HG03521 (cell line): ENCODE measurements at regions not wholly inside any gene's neighbourhood (a gene's known extent, or its start where the extent isn't known, plus 50 kb on each side); places are given as distances from the start of the nearest gene placed in this dataset.
"Not testable (repeated sequence)": the region's sequence is repeated elsewhere in the genome, so short reads cannot be mapped to it uniquely, and the experiment has no call there.

Source experiments
- ATAC-seq: cut with Tn5 transposase; IDR thresholded peaks from one replicate; pipeline ENCODE4 v1.9.1; 2021; ENCODE audit warnings: mild to moderate bottlenecking, moderate library complexity; ENCODE audit not compliant: unreplicated experiment

DNA sequence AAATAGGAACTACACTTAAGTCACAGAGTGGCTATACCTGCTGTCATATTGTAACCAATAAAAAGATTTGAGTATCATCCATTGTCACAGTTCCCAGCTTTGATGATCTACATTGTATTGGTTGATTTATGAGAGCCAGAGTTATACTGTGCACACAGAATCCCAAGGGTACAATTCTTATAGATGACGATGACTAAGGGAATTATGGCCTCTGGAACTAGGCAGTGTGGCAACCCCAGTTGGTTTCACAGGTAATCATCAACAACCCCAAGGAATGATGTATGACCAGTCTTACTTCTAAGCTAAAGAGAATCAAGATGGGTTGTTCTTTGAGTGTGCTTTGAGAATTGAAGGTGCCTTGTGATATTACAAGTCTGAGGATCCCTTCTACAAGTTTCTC lies 217.3 kb downstream of the ETAA1 start:
- ATAC-seq: no peak

DNA sequence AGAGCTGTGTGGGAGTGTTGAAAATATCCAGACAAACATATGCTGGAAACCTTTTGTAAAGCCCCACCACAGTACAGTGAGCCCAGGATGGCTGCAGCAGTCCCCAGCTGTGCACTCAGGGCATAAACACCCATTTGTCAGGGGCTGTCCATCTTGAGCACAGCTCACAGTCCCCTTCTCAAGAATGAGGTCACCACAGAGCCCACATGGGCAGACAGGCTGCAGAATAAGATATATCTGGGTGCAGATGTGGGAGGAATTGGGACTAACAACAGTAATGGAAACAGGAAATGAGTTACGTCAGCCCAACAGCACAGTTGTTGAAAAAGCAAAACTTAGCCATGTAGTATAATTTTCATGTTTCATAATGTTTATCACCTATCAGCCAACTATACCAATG lies 219.6 kb downstream of the ETAA1 start:
- ATAC-seq: no peak

DNA sequence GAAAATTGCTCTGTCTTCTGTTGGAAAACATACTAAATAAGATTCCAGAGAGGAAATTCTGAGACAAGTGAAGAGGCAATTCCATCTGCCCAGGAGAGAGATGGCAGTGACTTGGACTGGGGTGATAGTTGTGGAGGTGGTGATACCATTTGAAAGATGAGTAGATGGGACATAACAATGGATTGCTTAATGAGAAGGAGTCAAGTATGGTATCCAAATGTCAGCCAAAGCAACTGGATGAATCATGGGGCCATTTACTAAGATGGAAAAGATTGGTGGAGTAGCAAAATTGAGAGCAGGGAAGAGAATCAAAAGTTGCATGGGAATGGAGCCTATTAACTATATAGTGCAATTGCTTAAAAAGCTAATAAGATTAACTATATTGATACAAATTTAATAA lies 222.1 kb downstream of the ETAA1 start:
- no peak for ATAC-seq

DNA sequence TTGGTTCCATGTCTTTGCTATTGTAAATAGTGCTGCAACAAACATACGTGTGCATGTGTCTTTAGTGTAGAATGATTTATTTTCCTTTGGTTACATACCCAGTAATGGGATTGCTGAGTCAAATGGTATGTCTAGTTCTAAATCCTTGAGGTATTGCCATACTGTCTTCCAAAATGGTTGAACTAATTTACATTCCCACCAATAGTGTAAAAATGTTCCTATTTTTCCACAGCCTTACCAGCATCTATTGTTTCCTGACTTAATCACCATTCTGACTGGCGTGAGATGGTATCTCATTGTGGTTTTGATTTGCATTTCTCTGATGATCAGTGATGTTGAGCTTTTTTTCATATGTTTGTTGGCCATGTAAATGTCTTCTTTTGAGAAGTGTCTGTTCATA lies 226.6 kb downstream of the ETAA1 start:
- ATAC-seq: not testable (repeated sequence)

GRCh38 chr2:67625178-67625577 lies 228.0 kb downstream of the ETAA1 start:
- no peak for ATAC-seq

DNA sequence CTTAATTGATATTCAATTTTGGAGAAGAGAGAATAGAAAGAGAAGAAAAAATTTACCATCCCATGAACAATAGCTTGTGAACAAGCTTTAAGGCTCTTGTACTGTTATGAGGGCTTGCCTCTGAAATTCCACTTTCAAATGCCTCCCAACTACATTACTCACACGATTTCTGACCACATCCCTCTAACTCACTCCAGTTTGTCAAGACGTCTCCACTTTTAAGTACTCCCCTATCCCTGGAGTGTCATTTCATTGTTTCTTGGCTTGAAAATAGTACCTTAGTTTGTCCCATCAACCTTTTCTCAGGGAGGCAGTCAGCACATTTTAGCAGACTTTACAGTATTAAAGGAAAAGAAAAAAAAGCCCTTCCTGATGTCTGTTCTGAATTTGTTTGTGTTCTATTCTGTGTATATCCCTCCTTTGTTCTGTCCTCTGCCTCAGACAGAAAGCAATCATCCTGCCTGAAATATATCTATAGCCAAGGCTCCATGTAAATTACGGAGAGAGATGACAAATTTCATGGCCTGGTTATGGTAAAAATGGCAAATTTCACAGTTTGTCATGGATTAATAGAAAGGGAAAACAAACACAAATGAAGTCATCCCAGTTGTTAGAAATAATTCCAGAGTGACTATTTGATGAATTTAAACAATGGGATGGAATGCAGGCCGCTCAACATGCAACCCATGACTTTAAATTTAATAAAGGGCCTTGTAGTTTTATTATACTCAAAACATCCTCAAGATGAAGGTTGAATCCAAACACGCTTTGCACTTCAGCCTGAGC lies 228.8 kb downstream of the ETAA1 start:
- no peak for ATAC-seq

DNA sequence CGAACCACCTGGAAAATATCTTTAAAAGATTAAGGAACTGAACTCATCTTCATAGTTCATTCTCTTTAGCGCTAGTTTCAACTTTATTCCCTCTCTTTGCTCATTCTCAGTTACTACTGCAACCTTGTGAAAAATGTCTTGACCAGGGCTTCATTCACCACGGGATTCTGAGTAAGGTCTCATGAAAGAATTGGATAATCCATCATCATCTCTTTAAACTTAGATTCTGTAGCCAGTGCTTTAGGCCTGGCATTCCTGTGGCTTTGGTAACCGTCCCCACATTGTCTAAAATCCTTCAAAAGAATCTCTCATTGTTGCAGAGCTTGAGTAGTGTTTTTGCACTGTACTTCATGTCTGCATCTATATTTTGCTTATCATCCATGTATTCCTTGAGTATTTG lies 229.5 kb downstream of the ETAA1 start:
- ATAC-seq: no peak

DNA sequence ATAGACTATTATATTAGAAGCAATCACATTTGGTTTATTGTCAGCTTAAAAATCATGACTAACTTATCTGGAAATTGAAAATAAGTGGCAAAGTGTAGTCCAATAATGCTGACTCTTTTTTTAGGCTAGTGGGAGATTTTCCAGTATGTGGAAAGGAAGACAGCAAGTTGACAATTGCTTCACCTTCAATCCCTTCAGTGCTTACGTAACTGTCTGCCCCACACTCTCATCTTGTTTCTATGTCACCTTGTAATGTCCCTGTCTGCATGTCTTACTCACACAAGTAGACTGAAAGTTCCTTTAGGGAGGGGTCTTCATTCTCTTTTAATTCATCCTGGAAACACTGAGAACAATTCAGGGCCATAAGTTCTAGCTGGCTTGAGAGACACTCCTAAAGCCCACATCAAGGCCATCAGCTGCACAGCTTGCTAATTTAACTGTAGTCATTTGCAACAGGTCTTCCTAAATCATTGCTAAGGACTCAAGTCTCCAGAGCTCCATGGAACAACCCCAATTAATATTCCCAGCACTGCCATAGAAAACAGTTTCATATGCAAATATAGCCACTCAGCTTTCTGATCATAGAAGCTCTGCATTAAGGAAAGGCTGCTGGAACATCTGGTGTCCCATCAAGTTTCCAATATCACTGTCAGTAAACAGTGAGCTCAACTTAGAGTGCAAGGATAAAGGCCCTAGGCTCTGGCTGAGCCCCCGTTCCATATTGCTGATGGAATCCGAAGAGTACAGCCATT lies 230.5 kb downstream of the ETAA1 start:
- ATAC-seq: no peak

GRCh38 chr2:67628892-67629291 lies 231.8 kb downstream of the ETAA1 start:
- no peak for ATAC-seq

DNA sequence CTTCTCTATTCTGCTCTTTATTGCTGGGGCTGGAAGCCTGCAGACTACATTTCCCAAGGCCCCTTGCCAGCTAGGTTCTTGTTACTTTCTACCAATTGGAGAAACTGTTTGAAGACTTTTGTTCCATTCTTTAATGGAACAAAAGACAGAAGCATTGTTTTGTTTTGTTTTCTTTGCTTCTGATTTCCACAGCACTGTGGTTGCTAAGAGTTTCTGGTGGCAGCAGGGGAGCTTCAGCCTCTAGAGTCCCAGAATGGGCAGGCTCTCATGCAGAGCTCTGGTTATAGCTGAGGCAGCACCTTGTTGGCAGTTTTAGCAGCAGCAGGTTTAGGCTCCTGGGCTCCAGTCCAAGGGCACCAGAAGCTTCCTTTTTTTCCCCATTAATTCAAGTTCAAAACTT lies 234.3 kb downstream of the ETAA1 start:
- no peak for ATAC-seq

DNA sequence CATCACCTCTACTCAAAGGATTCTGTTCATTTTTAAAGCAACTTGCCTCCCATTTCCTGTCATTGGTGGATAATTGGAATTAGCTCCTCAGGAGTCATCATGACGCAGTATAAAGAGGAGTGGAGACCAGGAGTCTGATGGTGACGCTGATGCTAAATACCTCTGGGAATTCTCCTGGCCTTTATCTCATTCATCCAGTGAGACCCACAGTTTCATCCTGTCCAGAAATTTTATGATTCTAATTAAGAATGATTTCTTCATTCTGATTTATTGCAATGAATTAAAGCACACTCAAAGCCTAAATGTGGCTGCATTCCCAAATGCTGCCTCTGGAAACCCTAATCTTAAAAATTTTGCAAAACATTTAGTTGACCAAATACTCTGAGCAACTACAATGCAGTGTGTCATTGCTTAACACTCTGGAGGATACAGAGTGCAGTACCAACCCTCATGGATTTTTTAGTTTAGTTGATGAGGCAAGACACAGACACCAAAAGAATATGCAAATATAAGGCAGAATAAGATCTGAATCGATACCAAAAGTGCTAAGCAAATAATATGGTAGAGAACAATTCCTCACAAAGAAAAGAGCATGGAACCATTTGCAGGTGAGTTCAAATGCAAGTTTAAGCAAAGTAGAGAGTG lies 236.2 kb downstream of the ETAA1 start:
- ATAC-seq: no peak

GRCh38 chr2:67638146-67638545 lies 241.0 kb downstream of the ETAA1 start:
- ATAC-seq: no peak

- no peak for ATAC-seq
These were observed 244.3 kb downstream of the ETAA1 start for GRCh38 chr2:67641312-67642045.

- ATAC-seq: no peak
These were observed 244.9 kb downstream of the ETAA1 start for GRCh38 chr2:67642046-67642382.

DNA sequence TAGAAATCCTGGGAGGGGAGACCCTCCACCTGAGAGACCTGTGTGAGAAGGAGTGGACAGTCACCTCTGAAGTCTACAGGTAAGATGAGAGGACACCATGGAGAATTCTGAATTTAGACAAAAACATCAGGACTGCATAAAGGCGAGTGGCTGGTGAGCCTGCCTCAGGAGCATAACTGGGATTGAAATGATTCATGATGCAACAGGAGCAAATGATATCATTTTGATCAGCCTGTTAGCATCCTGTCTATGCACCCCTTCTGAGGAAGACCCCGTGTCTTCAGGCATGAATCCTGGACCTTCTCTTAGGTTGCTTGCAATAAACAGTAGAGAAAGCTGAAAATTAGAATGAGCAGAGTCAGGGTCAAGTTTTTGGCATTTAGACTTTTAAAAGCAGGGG lies 245.8 kb downstream of the ETAA1 start:
- ATAC-seq: no peak

DNA sequence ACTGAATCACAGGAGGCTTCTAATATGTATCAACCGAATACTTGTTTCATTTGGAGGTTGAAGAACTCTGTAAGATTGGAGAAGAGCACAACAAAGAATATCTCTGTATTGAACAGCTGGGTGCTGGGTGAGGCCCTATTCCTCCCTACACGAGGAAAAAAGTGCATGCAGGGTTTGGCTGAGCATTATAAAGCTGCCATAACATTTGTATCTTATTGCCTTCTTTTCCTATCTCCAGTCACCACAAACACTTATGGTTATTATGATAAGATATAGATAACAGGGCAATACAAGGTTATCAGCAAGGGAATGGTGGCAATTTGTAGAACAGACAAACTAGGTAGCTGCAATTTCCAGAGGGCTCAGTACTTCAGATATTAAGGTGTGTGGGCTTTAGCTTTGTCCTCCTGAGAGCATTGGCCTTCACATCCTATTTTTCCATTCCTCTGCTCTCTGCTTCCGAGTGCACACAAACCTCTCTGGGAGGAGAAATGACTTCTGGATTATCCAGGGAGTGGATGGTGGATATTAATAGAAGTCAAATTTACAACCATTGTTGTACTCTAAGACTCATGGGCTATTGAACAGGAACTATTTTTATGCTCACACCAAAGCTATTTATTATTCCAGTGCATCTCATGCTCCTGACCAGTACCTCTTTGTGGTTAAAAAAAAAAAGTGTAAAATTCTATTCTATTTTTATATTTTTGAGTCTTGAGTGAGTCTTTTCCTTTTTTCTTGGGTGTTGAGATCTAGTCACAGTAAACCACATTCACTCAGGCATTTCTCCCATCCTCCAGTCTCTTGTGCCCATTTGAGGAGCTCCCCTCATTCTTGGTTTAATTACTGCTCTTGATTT lies 248.4 kb downstream of the ETAA1 start:
- no peak for ATAC-seq

DNA sequence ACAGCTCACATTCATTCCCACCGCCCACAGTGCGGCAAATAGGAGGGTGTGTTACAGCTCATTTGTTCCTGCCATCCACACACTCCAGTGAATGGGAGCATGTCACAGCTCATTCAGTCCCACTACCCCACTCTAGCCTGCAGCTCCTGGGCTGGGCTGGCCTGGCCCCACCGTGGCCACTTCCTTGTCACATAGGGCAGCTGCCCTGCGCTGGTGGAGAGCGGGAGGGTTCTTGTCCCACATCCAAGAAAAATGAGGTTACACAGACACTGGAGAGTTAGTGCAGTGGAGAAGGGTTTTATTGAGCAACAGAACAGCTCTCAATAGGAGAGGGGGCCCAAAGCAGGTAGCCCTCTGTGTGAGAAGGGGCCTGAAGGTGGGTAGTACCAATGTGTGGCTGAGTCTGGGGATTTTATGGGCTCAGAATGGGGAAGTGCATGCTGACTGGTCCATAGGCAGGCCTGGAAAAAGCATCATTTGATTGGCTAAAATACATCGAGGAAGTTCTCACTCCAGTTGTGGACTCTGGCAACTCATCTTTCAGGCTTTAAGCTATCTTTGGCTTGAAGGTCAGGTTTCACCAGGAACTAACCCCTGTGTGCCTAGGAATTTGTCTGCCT lies 249.7 kb downstream of the ETAA1 start:
- no peak for ATAC-seq

DNA sequence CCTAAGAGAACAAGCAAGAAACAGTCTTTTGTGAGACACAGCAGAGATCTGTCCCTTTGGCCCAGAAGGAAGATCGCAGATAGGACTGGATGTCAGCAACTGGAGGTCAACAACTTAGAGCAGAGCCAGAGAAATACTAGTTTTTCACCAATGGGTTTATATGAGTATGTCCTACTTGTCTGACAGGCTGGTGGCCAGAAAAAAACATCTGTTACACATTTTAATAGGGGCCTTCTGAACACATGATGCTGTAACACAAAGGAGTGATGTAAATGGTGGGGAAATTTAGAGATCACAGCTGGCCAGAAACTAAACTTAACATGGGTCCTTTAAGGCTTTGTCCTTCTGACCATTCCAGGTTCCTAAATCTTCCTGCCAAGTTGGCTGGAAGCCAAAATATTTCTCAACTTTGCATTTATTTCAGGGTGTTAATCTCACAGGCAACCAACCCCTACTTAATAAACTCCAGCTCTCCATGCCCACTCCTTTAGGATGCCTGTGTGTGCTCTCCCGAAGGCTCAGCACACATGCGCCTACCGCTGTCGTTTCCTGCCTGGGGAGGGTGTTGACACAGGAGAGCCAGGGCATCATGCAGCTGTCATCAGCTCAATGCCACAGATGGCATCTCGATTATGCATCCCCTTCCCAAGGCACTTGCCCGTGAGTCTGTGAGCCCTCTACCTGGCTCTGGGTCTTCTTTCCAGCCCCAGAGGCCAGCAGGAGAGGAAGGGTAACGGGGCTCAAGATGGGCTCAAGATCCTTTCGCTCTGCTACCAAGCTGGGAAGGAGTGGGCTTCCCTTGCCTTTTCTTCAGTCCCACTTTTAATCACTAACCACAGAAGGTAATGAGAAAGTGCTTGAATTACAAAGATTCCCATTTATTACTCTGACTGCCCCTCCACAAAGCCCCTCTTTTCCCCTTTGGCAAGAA lies 252.5 kb downstream of the ETAA1 start:
- no peak for ATAC-seq
